ENCODE measurements at regions not wholly inside any gene's neighbourhood (a gene's known extent, or its start where the extent isn't known, plus 50 kb on each side); places are given as distances from the start of the nearest gene placed in this dataset.

- no peak overlapping the region for H3K4me3 ChIP-seq
- WGBS, 2 donors: 84 to 89% methylated on average over 8 of the region's 8 CpGs
- no peaks in the 10 kb centered on the region for H3K36me3 ChIP-seq
- DNase-seq: peak; percentile 55
- H3K27me3 ChIP-seq: peaks cover 0 to 2% (median 0%) of the 10 kb centered on the region in 3 donors
- intact Hi-C loops (cut with DNase I): no loop called here
- no peaks in the 10 kb centered on the region for H3K4me1 ChIP-seq
- no peaks in the 10 kb centered on the region for H3K9me3 ChIP-seq
- TF ChIP-seq POLR2AphosphoS5 (IDR thresholded peaks at IDR 0.05): no peak
- no peak for TF ChIP-seq CTCF (IDR thresholded peaks at IDR 0.05)
- TF ChIP-seq EP300 (IDR thresholded peaks at IDR 0.05): no peak
- no peak for TF ChIP-seq POLR2A (IDR thresholded peaks at IDR 0.05)
- H3K27ac ChIP-seq: no peak overlapping the region
These were observed 49.9 kb upstream of the KLF13 start for GRCh38 chr15:31276596-31277298.

Measured in sigmoid colon (tissue), 6 donors.